Neural progenitor cell (in vitro differentiated cells): ENCODE measurements at regions not wholly inside any gene's neighbourhood (a gene's known extent, or its start where the extent isn't known, plus 50 kb on each side); places are given as distances from the start of the nearest gene placed in this dataset.
A peak's percentile ranks its signal among the peaks of the same experiment; 100 is the strongest.
"Not testable (repeated sequence)": the region's sequence is repeated elsewhere in the genome, so short reads cannot be mapped to it uniquely, and the experiment has no call there.

ENCODE experiments used
- DNase-seq: peaks from one replicate; pipeline ENCODE4 v3.0.0-alpha.2; 2016; ENCODE audit warnings: low spot score
- H2AFZ ChIP-seq: fragments of 200-600 bp; sonication (generic); replicated peaks from 2 replicates; pipeline ENCODE4 v1.6.1; 2016; ENCODE audit warnings: antibody characterized with exemption
- H3F3A ChIP-seq: fragments of 200-600 bp; sonication (generic); 2 replicates; pipeline ENCODE4 v1.6.1; 2016; ENCODE audit warnings: antibody characterized with exemption, low read depth
- H3K27ac ChIP-seq: fragments of 200-600 bp; sonication (generic); 2 replicates; pipeline ENCODE4 v1.5.1; 2016; ENCODE audit warnings: mild to moderate bottlenecking
- H3K27me3 ChIP-seq: fragments of 200-600 bp; sonication (generic); 2 replicates; pipeline ENCODE4 v1.6.1; 2016; ENCODE audit warnings: mild to moderate bottlenecking, moderate library complexity
- H3K36me3 ChIP-seq: fragments of 200-600 bp; sonication (generic); 2 replicates; pipeline ENCODE4 v1.5.1; 2016
- H3K4me1 ChIP-seq: fragments of 200-600 bp; sonication (generic); 2 replicates; pipeline ENCODE4 v1.6.1; 2016; ENCODE audit warnings: mixed run types
- H3K4me2 ChIP-seq: fragments of 200-600 bp; sonication (generic); 2 replicates; pipeline ENCODE4 v1.6.1; 2016
- H3K4me3 ChIP-seq: fragments of 200-600 bp; sonication (generic); 2 replicates; pipeline ENCODE4 v1.5.1; 2016
- H3K79me2 ChIP-seq: fragments of 200-600 bp; sonication (generic); 2 replicates; pipeline ENCODE4 v1.6.1; 2016; ENCODE audit warnings: low read depth
- H3K9ac ChIP-seq: fragments of 200-600 bp; sonication (generic); 2 replicates; pipeline ENCODE4 v1.6.1; 2016
- H3K9me3 ChIP-seq: fragments of 200-600 bp; sonication (generic); 2 replicates; pipeline ENCODE4 v1.5.1; 2016; ENCODE audit warnings: low read depth
- H4K20me1 ChIP-seq: fragments of 200-600 bp; sonication (generic); 2 replicates; pipeline ENCODE4 v1.6.1; 2016; ENCODE audit warnings: low read depth
- H3K27ac Mint-ChIP-seq: 3 replicates; pipeline ENCODE4 v1.8.0; 2021; ENCODE audit warnings: mixed read lengths
- H3K27me3 Mint-ChIP-seq: 2 replicates; pipeline ENCODE4 v1.8.0; 2022; ENCODE audit warnings: low read depth, mild to moderate bottlenecking, inconsistent platforms, moderate library complexity, mixed read lengths; ENCODE audit not compliant: insufficient read depth
- H3K36me3 Mint-ChIP-seq: 3 replicates; pipeline ENCODE4 v1.8.0; 2021; ENCODE audit warnings: mixed read lengths
- H3K4me1 Mint-ChIP-seq: 3 replicates; pipeline ENCODE4 v1.8.0; 2021; ENCODE audit warnings: mixed read lengths
- H3K4me3 Mint-ChIP-seq: 3 replicates; pipeline ENCODE4 v1.8.0; 2021; ENCODE audit warnings: mild to moderate bottlenecking, moderate library complexity, mixed read lengths
- H3K9me3 Mint-ChIP-seq: 3 replicates; pipeline ENCODE4 v1.8.0; 2020; ENCODE audit warnings: mixed read lengths
- EZH2 ChIP-seq: fragments of 200-600 bp; sonication (generic); IDR thresholded peaks from 2 replicates; pipeline ENCODE4 v1.6.1; 2017; ENCODE audit warnings: antibody characterized with exemption, mild to moderate bottlenecking, moderate library complexity
- EZH2phosphoT487 ChIP-seq: fragments of 200-600 bp; sonication (generic); IDR thresholded peaks from 2 replicates; pipeline ENCODE4 v1.6.1; 2017; ENCODE audit warnings: antibody characterized with exemption
- TF ChIP-seq, protein P1 (sequence below): fragments of 200-600 bp; sonication (generic); IDR thresholded peaks from 2 replicates; pipeline ENCODE4 v1.5.1; 2017; ENCODE audit warnings: antibody characterized with exemption, mild to moderate bottlenecking

DNA sequence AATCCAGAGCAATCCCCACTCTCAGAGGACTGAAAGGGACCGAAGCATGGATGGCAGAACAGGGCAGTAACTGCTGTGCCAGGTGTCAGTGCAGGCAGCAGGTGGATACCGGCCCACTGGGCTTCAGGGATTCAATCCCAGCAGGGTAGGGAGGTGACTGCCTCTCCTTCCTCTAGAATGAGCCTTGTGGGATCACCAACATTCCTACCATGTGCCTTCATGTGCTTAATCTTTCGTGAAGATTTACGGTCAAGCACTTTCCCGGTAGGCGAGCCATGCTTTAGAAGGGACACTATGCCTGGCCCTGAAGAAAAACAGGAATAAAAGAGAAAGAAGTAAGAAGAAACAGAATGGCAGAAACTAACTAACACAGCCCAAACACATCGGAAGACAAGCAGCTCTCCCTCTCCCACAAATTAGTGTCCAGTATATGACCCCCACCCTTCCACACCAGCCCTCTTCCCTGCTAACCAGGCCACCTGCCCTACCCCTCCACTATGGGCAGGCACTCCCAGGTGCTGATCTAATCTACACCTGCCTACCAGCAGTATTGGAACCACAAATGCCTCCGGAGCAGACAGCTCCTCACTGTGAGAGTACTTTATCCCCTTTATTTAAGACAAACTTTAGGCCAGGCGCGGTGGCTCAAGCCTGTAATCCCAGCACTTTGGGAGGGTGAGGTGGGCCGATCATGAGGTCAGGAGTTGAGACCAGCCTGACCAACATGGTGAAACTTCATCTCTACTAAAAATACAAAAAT, 162.5 kb downstream of the NUFIP1 start:
- Histone ChIP-seq H3K27me3 (no peaks in the 10 kb centered on the region), H3K79me2 (no peaks in the 10 kb centered on the region), H3K4me3 (no peak overlapping the region), H2AFZ (no peak overlapping the region), H3F3A (no peaks in the 10 kb centered on the region), H4K20me1 (no peaks in the 10 kb centered on the region), H3K27ac (no peak overlapping the region), H3K36me3 (no peaks in the 10 kb centered on the region), H3K4me1 (no peaks in the 10 kb centered on the region), H3K9me3 (no peaks in the 10 kb centered on the region), H3K9ac (no peak overlapping the region), H3K4me2 (no peak overlapping the region)
- H3K27me3 Mint-ChIP-seq, result peaks cover 8% of the 10 kb centered on the region
- H3K4me1 Mint-ChIP-seq, result no peaks in the 10 kb centered on the region
- H3K36me3 Mint-ChIP-seq, result no peaks in the 10 kb centered on the region
- no peak overlapping the region for H3K27ac Mint-ChIP-seq
- no peaks in the 10 kb centered on the region for H3K9me3 Mint-ChIP-seq
- H3K4me3 Mint-ChIP-seq, result no peak overlapping the region
- TF ChIP-seq, protein P1, sequence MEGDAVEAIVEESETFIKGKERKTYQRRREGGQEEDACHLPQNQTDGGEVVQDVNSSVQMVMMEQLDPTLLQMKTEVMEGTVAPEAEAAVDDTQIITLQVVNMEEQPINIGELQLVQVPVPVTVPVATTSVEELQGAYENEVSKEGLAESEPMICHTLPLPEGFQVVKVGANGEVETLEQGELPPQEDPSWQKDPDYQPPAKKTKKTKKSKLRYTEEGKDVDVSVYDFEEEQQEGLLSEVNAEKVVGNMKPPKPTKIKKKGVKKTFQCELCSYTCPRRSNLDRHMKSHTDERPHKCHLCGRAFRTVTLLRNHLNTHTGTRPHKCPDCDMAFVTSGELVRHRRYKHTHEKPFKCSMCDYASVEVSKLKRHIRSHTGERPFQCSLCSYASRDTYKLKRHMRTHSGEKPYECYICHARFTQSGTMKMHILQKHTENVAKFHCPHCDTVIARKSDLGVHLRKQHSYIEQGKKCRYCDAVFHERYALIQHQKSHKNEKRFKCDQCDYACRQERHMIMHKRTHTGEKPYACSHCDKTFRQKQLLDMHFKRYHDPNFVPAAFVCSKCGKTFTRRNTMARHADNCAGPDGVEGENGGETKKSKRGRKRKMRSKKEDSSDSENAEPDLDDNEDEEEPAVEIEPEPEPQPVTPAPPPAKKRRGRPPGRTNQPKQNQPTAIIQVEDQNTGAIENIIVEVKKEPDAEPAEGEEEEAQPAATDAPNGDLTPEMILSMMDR, result no peak
- DNase-seq, result no peak

DNA sequence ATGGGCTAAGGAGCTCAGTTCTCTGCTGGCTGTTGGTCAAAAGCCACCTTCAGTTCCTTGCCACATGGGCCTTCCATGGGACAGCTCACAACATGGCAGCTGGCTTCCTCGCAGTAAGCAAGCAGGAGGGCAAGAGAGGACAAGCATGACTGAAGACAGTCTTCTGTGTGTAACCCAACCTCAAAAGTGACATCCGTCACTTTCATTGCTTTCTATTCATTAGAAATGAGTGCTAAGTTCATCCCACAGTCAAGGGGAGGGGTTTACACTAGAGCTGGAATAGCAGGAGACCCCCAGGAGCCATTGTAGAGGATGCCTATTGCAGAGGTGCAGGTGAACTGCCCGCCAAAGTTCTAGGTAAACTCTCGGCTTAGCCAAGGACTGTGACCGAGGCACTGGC, 163.3 kb downstream of the NUFIP1 start:
- Histone ChIP-seq H3K36me3 (no peaks in the 10 kb centered on the region), H3K27me3 (no peaks in the 10 kb centered on the region), H3K4me2 (no peak overlapping the region), H3K9ac (no peak overlapping the region), H3K9me3 (no peaks in the 10 kb centered on the region), H3K27ac (no peak overlapping the region), H2AFZ (no peak overlapping the region), H3F3A (no peaks in the 10 kb centered on the region), H4K20me1 (no peaks in the 10 kb centered on the region), H3K4me3 (no peak overlapping the region), H3K4me1 (no peaks in the 10 kb centered on the region), H3K79me2 (no peaks in the 10 kb centered on the region)
- no peak for DNase-seq
- TF ChIP-seq EZH2 (no peak), EZH2phosphoT487 (no peak)
- TF ChIP-seq, protein P1, result no peak
- no peaks in the 10 kb centered on the region for H3K4me1 Mint-ChIP-seq
- peaks cover 13% of the 10 kb centered on the region for H3K27me3 Mint-ChIP-seq
- no peak overlapping the region for H3K4me3 Mint-ChIP-seq
- H3K36me3 Mint-ChIP-seq, result no peaks in the 10 kb centered on the region
- no peaks in the 10 kb centered on the region for H3K9me3 Mint-ChIP-seq
- H3K27ac Mint-ChIP-seq, result no peak overlapping the region

DNA sequence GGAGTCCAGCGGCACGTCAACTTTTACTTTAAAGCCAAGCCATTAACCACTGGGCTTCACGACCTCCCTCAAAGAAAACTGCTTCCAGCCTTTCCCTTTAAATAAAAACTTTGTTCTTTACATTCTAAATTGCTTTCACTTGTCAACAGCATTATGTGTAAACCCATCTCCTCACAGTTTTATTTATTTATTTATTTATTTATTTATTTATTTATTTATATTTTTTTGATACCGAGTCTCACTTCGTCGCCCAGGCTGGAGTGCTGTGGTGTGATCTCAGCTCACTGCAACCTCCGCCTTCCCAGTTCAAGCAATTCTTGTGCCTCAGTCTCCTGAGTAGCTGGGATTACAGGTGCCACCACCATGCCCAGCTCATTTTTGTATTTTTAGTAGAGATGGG, 165.7 kb downstream of the NUFIP1 start:
- H3K9me3 ChIP-seq, H3F3A ChIP-seq, H4K20me1 ChIP-seq, H3K4me3 Mint-ChIP-seq, H3K4me3 ChIP-seq, H3K27ac Mint-ChIP-seq, H3K79me2 ChIP-seq, H3K27ac ChIP-seq, H3K9me3 Mint-ChIP-seq, H3K4me2 ChIP-seq, DNase-seq, H3K9ac ChIP-seq, H3K27me3 ChIP-seq, H3K4me1 Mint-ChIP-seq, H3K4me1 ChIP-seq, H2AFZ ChIP-seq, H3K36me3 Mint-ChIP-seq, H3K36me3 ChIP-seq: not testable (repeated sequence)
- H3K27me3 Mint-ChIP-seq, result peaks cover 13% of the 10 kb centered on the region

DNA sequence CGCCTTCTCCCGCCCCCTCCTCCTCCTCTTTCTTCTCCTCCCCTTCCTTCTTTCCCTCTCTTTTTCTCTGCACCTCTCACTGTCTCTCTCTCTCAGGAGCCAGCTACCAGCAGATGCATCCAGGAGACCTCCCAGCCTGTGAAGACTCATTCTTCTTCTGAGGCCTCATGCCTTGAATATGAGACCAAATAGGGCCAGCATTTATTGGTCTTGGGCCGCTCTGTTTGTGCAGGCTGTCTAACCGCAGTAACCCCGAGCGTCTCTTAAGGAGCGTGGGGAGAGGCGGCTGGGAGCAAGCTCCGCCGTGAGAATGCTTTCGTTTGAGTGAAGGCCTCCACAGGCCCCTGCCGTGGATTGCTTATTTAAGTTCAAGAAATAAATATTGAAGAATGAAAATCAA, 167.0 kb downstream of the NUFIP1 start:
- H3K9me3 Mint-ChIP-seq, result no peaks in the 10 kb centered on the region
- Histone ChIP-seq H3F3A (no peaks in the 10 kb centered on the region), H3K27me3 (no peaks in the 10 kb centered on the region), H3K27ac (no peak overlapping the region), H3K36me3 (no peaks in the 10 kb centered on the region), H3K4me2 (no peak overlapping the region), H3K4me3 (no peak overlapping the region), H3K9ac (no peak overlapping the region), H3K4me1 (no peaks in the 10 kb centered on the region), H3K9me3 (no peaks in the 10 kb centered on the region), H2AFZ (peak overlapping the region; percentile 40), H4K20me1 (no peaks in the 10 kb centered on the region), H3K79me2 (no peaks in the 10 kb centered on the region)
- no peaks in the 10 kb centered on the region for H3K36me3 Mint-ChIP-seq
- TF ChIP-seq EZH2, result no peak
- no peak for TF ChIP-seq EZH2phosphoT487
- TF ChIP-seq, protein P1, result no peak
- no peak overlapping the region for H3K4me3 Mint-ChIP-seq
- no peak for DNase-seq
- H3K27me3 Mint-ChIP-seq, result peaks cover 13% of the 10 kb centered on the region
- H3K4me1 Mint-ChIP-seq, result peaks cover 7% of the 10 kb centered on the region
- no peak overlapping the region for H3K27ac Mint-ChIP-seq
